H9 (cell line): ENCODE measurements at regions not wholly inside any gene's neighbourhood (a gene's known extent, or its start where the extent isn't known, plus 50 kb on each side); places are given as distances from the start of the nearest gene placed in this dataset.

ENCODE experiments used
- DNase-seq: peaks from one replicate; pipeline ENCODE4 v3.0.0-alpha.2; 2017
- H2AFZ ChIP-seq: one replicate; pipeline ENCODE4 v1.6.1; 2013; ENCODE audit warnings: mild to moderate bottlenecking, low read length, control low read depth, moderate library complexity
- H2AK5ac ChIP-seq: 2 replicates; pipeline ENCODE4 v1.6.1; 2013; ENCODE audit warnings: low read length, control low read depth, mixed read lengths; ENCODE audit not compliant: insufficient read length
- H2BK120ac ChIP-seq: one replicate; pipeline ENCODE4 v1.6.1; 2013; ENCODE audit warnings: low read depth, mild to moderate bottlenecking, low read length, control low read depth, inconsistent platforms; ENCODE audit not compliant: poor library complexity, severe bottlenecking
- H2BK12ac ChIP-seq: 2 replicates; pipeline ENCODE4 v1.6.1; 2013; ENCODE audit warnings: low read length, control low read depth, mixed read lengths, low read depth; ENCODE audit not compliant: insufficient read length
- H2BK15ac ChIP-seq: 2 replicates; pipeline ENCODE4 v1.6.1; 2013; ENCODE audit warnings: low read depth, low read length, control low read depth
- H2BK20ac ChIP-seq: one replicate; pipeline ENCODE4 v1.6.1; 2013; ENCODE audit warnings: low read depth, mild to moderate bottlenecking, low read length, control low read depth, inconsistent platforms; ENCODE audit not compliant: poor library complexity, severe bottlenecking
- H2BK5ac ChIP-seq: 2 replicates; pipeline ENCODE4 v1.6.1; 2013; ENCODE audit warnings: low read length, control low read depth, mixed read lengths; ENCODE audit not compliant: insufficient read length
- H3K14ac ChIP-seq: 2 replicates; pipeline ENCODE4 v1.6.1; 2013; ENCODE audit warnings: low read length, control low read depth; ENCODE audit not compliant: insufficient read depth
- H3K18ac ChIP-seq: 2 replicates; pipeline ENCODE4 v1.6.1; 2013; ENCODE audit warnings: low read depth, mild to moderate bottlenecking, mixed read lengths, low read length, control low read depth; ENCODE audit not compliant: insufficient read length
- H3K23ac ChIP-seq: 2 replicates; pipeline ENCODE4 v1.6.1; 2013; ENCODE audit warnings: low read length, control low read depth, mixed read lengths, low read depth; ENCODE audit not compliant: insufficient read length
- H3K23me2 ChIP-seq: 2 replicates; pipeline ENCODE4 v1.6.1; 2013; ENCODE audit warnings: low read depth, mild to moderate bottlenecking, mixed read lengths, low read length, control low read depth; ENCODE audit not compliant: insufficient read length, poor library complexity, severe bottlenecking
- H3K27ac ChIP-seq: 2 replicates; pipeline ENCODE4 v1.5.1; 2013; ENCODE audit warnings: low read length, control low read depth, mixed read lengths, low read depth; ENCODE audit not compliant: insufficient read length
- H3K27me3 ChIP-seq: 2 replicates; pipeline ENCODE4 v1.6.1; 2013; ENCODE audit warnings: low read length, control low read depth, inconsistent platforms; ENCODE audit not compliant: insufficient read depth
- H3K4ac ChIP-seq: 2 replicates; pipeline ENCODE4 v1.6.1; 2013; ENCODE audit warnings: low read depth, mild to moderate bottlenecking, control low read depth, inconsistent platforms, low read length, moderate library complexity
- H3K4me1 ChIP-seq: 2 replicates; pipeline ENCODE4 v1.6.1; 2013; ENCODE audit warnings: low read length, control low read depth, inconsistent platforms; ENCODE audit not compliant: insufficient read depth
- H3K4me2 ChIP-seq: 2 replicates; pipeline ENCODE4 v1.6.1; 2013; ENCODE audit warnings: low read length, control low read depth, mixed read lengths; ENCODE audit not compliant: insufficient read length, insufficient read depth
- H3K56ac ChIP-seq: 2 replicates; pipeline ENCODE4 v1.6.1; 2013; ENCODE audit warnings: low read depth, mild to moderate bottlenecking, mixed read lengths, low read length, control low read depth; ENCODE audit not compliant: insufficient read length
- H3K79me1 ChIP-seq: 2 replicates; pipeline ENCODE4 v1.6.1; 2013; ENCODE audit warnings: low read depth, mild to moderate bottlenecking, moderate library complexity, low read length, control low read depth, inconsistent platforms; ENCODE audit not compliant: insufficient read depth, poor library complexity, severe bottlenecking
- H3K79me2 ChIP-seq: 2 replicates; pipeline ENCODE4 v1.6.1; 2013; ENCODE audit warnings: low read length, control low read depth, inconsistent platforms; ENCODE audit not compliant: insufficient read depth
- H3K9ac ChIP-seq: 2 replicates; pipeline ENCODE4 v1.6.1; 2013; ENCODE audit warnings: low read length, control low read depth, mixed read lengths; ENCODE audit not compliant: insufficient read length; ENCODE audit errors: extremely low read depth
- H3K9me3 ChIP-seq: one replicate; pipeline ENCODE4 v1.6.1; 2013; ENCODE audit warnings: low read depth, low read length, inconsistent platforms; ENCODE audit not compliant: control insufficient read depth
- H3T11ph ChIP-seq: one replicate; pipeline ENCODE4 v1.6.1; 2013; ENCODE audit warnings: mild to moderate bottlenecking, low read length, control low read depth, inconsistent platforms
- H4K20me1 ChIP-seq: one replicate; pipeline ENCODE4 v1.6.1; 2013; ENCODE audit not compliant: control insufficient read depth, insufficient read length, insufficient read depth
- H4K5ac ChIP-seq: 2 replicates; pipeline ENCODE4 v1.6.1; 2013; ENCODE audit warnings: low read depth, mild to moderate bottlenecking, mixed read lengths, low read length, control low read depth; ENCODE audit not compliant: insufficient read length
- H4K8ac ChIP-seq: replicated peaks from 2 replicates; pipeline ENCODE4 v1.6.1; 2013; ENCODE audit warnings: low read length, control low read depth, mixed read lengths, low read depth; ENCODE audit not compliant: insufficient read length
- H4K91ac ChIP-seq: 2 replicates; pipeline ENCODE4 v1.6.1; 2013; ENCODE audit warnings: low read depth, mild to moderate bottlenecking, moderate library complexity, mixed read lengths, low read length, control low read depth; ENCODE audit not compliant: insufficient read length
- H3K27ac Mint-ChIP-seq, 3 experiments: 2 replicates in 2 of 3; 3 replicates in 1 of 3; pipeline ENCODE4 v1.8.0; 2020 to 2021; ENCODE audit warnings: mixed read lengths in 3 of 3, mild to moderate bottlenecking in 1 of 3, moderate library complexity in 1 of 3
- H3K27me3 Mint-ChIP-seq: 2 replicates; pipeline ENCODE4 v1.8.0; 2021; ENCODE audit warnings: low read depth, mild to moderate bottlenecking, moderate library complexity, mixed read lengths
- H3K36me3 Mint-ChIP-seq, 3 experiments: 2 replicates in 2 of 3; 3 replicates in 1 of 3; pipeline ENCODE4 v1.8.0; 2020 to 2021; ENCODE audit warnings: low read depth in 3 of 3, mixed read lengths in 3 of 3; ENCODE audit not compliant: insufficient read depth in 1 of 3
- H3K4me1 Mint-ChIP-seq, 2 experiments: 2 replicates each; pipeline ENCODE4 v1.8.0; 2020; ENCODE audit warnings: mixed read lengths in 2 of 2
- H3K4me3 Mint-ChIP-seq, 2 experiments: 2 replicates in 1 of 2; 3 replicates in 1 of 2; pipeline ENCODE4 v1.8.0; 2020 to 2021; ENCODE audit warnings: mild to moderate bottlenecking in 2 of 2, mixed read lengths in 2 of 2, moderate library complexity in 1 of 2
- H3K9me3 Mint-ChIP-seq, 2 experiments: 2 replicates in 1 of 2; 3 replicates in 1 of 2; pipeline ENCODE4 v1.8.0; 2020; ENCODE audit warnings: mild to moderate bottlenecking in 2 of 2, mixed read lengths in 2 of 2, moderate library complexity in 1 of 2
- WGBS: extraction: QIAGEN DNeasy Blood & Tissue Kit; methylation state at CpG from one replicate; pipeline ENCODE4 v1.1.7; 2013; ENCODE audit warnings: missing lambda C conversion rate, low lambda C conversion rate, mixed read lengths; ENCODE audit not compliant: insufficient read length; ENCODE audit errors: extremely low coverage; 5-methylcytosine and 5-hydroxymethylcytosine counted together
- TF ChIP-seq, protein P1 (sequence below): fragments of 200-600 bp; sonication (generic); conservative IDR thresholded peaks from 3 replicates; pipeline ENCODE4 v1.8.0; 2021; ENCODE audit warnings: antibody characterized with exemption, mild to moderate bottlenecking

DNA sequence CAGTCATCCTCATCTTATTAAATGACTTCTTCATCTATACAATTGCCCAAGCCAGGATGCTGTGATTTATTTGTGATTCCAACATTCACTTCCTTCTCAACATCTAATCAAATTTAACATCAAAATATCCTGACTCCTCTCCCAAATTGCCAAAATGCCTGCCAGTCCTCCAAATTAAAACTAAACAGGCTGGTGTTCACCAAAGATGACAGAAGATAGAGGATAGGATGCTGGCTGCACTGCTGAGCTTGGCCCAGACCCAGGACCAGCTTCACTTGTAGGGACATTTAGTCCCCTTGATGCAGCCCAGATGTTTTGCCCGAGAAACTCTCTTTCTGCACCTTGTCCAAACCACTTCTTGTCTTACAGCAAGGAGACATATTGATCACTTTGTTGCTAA is 540.0 kb upstream of the CNTNAP5 start:
- no peak overlapping the region for H2BK12ac ChIP-seq
- H3K9me3 ChIP-seq = no peaks in the 10 kb centered on the region
- H3K4me1 ChIP-seq = no peaks in the 10 kb centered on the region
- H3T11ph ChIP-seq = no peak overlapping the region
- H3K27me3 Mint-ChIP-seq = no peaks in the 10 kb centered on the region
- H3K36me3 Mint-ChIP-seq = no peaks in the 10 kb centered on the region; a peak in 1 of 7 replicates
- no peak overlapping the region for H2BK15ac ChIP-seq
- H3K4me2 ChIP-seq = no peak overlapping the region
- no peak overlapping the region for H4K8ac ChIP-seq
- H3K79me2 ChIP-seq = no peaks in the 10 kb centered on the region
- no peak overlapping the region for H2BK120ac ChIP-seq
- WGBS = no CpG with 5 or more reads among the region's 1 CpG
- no peak overlapping the region for H3K56ac ChIP-seq
- no peak overlapping the region for H4K5ac ChIP-seq
- H3K4ac ChIP-seq = no peak overlapping the region
- H2AK5ac ChIP-seq = no peak overlapping the region
- H3K9ac ChIP-seq = no peak overlapping the region
- H4K20me1 ChIP-seq = no peaks in the 10 kb centered on the region
- TF ChIP-seq, protein P1, sequence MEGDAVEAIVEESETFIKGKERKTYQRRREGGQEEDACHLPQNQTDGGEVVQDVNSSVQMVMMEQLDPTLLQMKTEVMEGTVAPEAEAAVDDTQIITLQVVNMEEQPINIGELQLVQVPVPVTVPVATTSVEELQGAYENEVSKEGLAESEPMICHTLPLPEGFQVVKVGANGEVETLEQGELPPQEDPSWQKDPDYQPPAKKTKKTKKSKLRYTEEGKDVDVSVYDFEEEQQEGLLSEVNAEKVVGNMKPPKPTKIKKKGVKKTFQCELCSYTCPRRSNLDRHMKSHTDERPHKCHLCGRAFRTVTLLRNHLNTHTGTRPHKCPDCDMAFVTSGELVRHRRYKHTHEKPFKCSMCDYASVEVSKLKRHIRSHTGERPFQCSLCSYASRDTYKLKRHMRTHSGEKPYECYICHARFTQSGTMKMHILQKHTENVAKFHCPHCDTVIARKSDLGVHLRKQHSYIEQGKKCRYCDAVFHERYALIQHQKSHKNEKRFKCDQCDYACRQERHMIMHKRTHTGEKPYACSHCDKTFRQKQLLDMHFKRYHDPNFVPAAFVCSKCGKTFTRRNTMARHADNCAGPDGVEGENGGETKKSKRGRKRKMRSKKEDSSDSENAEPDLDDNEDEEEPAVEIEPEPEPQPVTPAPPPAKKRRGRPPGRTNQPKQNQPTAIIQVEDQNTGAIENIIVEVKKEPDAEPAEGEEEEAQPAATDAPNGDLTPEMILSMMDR = no peak
- no peak overlapping the region for H2AFZ ChIP-seq
- no peak for DNase-seq
- H3K79me1 ChIP-seq = no peaks in the 10 kb centered on the region
- no peaks in the 10 kb centered on the region for H3K27me3 ChIP-seq
- no peak overlapping the region for H4K91ac ChIP-seq
- H3K9me3 Mint-ChIP-seq = no peaks in the 10 kb centered on the region
- no peak overlapping the region; a peak in 1 of 5 replicates for H3K4me3 Mint-ChIP-seq
- no peak overlapping the region for H3K27ac Mint-ChIP-seq
- H3K14ac ChIP-seq = no peak overlapping the region
- H3K27ac ChIP-seq = no peak overlapping the region
- H2BK20ac ChIP-seq = no peak overlapping the region
- H3K18ac ChIP-seq = no peak overlapping the region
- H3K23me2 ChIP-seq = no peaks in the 10 kb centered on the region
- no peak overlapping the region for H2BK5ac ChIP-seq
- H3K4me1 Mint-ChIP-seq = no peaks in the 10 kb centered on the region
- no peak overlapping the region for H3K23ac ChIP-seq
